Choroid plexus epithelial cell (primary cell): ENCODE measurements at regions not wholly inside any gene's neighbourhood (a gene's known extent, or its start where the extent isn't known, plus 50 kb on each side); places are given as distances from the start of the nearest gene placed in this dataset.
"Not testable (repeated sequence)": the region's sequence is repeated elsewhere in the genome, so short reads cannot be mapped to it uniquely, and the experiment has no call there.

Experiments
- DNase-seq: peaks from one replicate; pipeline ENCODE4 v3.0.0-alpha.2; 2010; ENCODE audit warnings: low read depth
- H3K4me3 ChIP-seq: 2 replicates; pipeline ENCODE4 v1.5.1; 2011; ENCODE audit warnings: low read depth, mild to moderate bottlenecking, control low read depth, low read length, moderate library complexity
- CTCF ChIP-seq: conservative IDR thresholded peaks from 2 replicates; pipeline ENCODE4 v1.5.1; 2011; ENCODE audit warnings: low read depth, mild to moderate bottlenecking, control low read depth, inconsistent platforms, low read length, moderate library complexity

GRCh38 chr17:27200476-27200875 is 93.4 kb upstream of the WSB1 start:
- no peak for TF ChIP-seq CTCF
- DNase-seq, result no peak
- H3K4me3 ChIP-seq, result no peak overlapping the region

GRCh38 chr17:27203241-27203640 is 90.7 kb upstream of the WSB1 start:
- TF ChIP-seq CTCF, result no peak
- DNase-seq, result no peak
- H3K4me3 ChIP-seq, result no peak overlapping the region

- H3K4me3 ChIP-seq, result no peak overlapping the region
- peak; percentile 56 for TF ChIP-seq CTCF
- peak; percentile 24 for DNase-seq
These were observed 87.5 kb upstream of the WSB1 start for GRCh38 chr17:27206447-27206846.

- no peak overlapping the region for H3K4me3 ChIP-seq
- DNase-seq, result peak; percentile 75
- no peak for TF ChIP-seq CTCF
These were observed 86.8 kb upstream of the WSB1 start for GRCh38 chr17:27207073-27207513.

GRCh38 chr17:27208370-27208769 is 85.5 kb upstream of the WSB1 start:
- DNase-seq, H3K4me3 ChIP-seq: not testable (repeated sequence)

- no peak for TF ChIP-seq CTCF
- no peak overlapping the region for H3K4me3 ChIP-seq
- no peak for DNase-seq
These were observed 84.6 kb upstream of the WSB1 start for GRCh38 chr17:27209316-27209715.

GRCh38 chr17:27210809-27211208 is 83.1 kb upstream of the WSB1 start:
- H3K4me3 ChIP-seq, DNase-seq: not testable (repeated sequence)

- H3K4me3 ChIP-seq, result no peak overlapping the region
- no peak for TF ChIP-seq CTCF
These were observed 77.1 kb upstream of the WSB1 start for GRCh38 chr17:27216836-27217235.

More at GRCh38 chr17:27216836-27217235, 77.1 kb upstream of the WSB1 start:
- no peak for DNase-seq
